ENCODE measurements at regions not wholly inside any gene's neighbourhood (a gene's known extent, or its start where the extent isn't known, plus 50 kb on each side); places are given as distances from the start of the nearest gene placed in this dataset.
A peak's percentile ranks its signal among the peaks of the same experiment; 100 is the strongest.

DNA sequence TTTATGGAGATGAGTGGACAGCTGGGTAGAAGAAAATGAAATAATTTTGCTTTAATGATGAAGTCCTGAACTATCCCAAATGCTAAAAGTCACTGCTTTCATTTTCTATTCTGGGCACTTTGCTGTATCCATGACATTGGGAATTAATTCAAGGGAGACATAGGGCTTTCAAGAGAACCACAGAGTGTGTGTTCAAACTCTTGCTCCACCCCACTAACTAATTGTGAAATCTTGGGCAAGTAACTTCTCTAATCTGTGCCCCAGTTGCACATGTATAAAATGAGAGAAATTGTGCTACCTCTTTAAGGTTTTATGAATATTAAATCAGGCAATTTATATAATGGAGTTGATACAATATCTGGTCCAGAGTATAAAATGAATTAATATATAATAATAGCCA, 1422.0 kb downstream of the ADGRL3 start:
- no peak for DNase-seq

GRCh38 chr4:62619971-62620370, 1419.8 kb downstream of the ADGRL3 start:
- DNase-seq = no peak

GRCh38 chr4:62618042-62618441, 1417.9 kb downstream of the ADGRL3 start:
- DNase-seq = no peak

DNA sequence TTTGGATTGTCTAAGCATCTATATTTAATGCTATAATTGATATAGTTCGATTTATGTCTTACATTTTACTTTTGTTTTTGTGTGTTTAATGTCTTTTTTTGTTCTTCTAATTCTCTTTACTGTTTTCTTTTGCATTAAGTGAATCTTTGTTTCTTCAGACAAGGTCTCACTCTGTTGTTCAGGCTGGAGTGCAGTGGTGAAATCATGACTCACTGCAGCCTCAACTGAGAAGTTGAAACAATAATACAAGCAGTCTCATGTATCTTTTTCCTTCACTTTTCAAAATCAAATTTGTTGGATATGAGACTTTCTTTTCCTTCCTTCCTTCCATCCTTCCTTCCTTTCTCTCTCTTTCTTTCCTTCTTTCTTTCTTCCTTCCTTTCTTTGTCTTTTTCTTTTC, 1401.6 kb downstream of the ADGRL3 start:
- DNase-seq = no peak

DNA sequence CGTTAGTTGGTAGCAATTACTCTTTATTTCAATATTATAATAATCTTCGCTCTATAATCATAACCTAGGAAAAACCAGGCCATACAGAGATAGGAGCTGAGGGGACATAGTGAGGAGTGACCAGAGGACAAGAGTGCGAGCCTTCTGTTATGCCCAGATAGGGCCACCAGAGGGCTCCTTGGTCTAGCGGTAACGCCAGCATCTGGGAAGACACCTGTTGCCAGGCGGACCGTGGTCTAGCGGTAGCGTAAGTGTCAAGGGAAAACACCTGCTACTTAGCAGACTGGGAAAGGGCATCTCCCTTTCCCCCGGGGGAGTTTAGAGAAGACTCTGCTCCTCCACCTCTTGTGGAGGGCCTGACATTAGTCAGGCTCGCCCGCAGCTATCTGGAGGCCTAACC, 1395.1 kb downstream of the ADGRL3 start:
- DNase-seq = peak in 1 of 2 experiments; percentile 2

- DNase-seq = no peak
These were observed 1391.6 kb downstream of the ADGRL3 start for GRCh38 chr4:62591756-62592155.

DNA sequence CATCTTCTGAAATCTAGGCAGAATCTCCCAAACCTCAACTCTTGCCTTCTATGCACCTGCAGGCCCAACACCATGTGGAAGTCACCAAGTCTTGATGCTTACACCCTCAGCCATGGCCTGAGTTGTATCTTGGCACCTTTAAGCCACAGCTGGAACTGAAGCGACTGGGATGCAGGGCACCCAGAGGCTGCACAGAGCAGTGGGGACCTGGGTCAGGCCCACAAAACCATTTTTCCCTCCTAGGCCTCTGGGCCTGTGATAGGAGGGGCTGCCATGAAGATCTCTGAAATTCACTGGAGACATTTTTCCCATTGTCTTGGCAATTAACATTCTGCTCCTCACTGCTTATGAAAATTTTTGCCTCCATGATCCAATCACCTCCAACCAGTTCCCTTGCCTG, 1388.5 kb downstream of the ADGRL3 start:
- no peak for DNase-seq

DNA sequence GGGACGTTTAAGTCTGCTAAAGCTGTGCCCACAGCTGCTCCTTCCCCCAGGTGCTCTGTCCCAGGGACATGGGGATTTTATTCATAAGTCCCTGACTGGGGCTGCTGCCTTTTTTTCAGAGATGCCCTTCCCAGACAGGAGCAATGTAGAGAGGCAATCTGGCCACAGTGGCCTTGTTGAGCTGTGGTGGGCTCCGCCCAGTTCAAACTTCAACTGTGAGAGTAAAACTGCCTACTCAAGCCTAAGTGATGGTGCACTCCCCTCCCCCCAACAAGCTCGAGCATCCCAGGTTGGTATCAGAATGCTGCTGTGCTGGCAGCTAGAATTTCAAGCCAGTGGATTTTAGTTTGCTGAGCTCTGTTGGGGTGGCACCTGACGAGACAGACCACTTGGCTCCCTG, 1371.4 kb downstream of the ADGRL3 start:
- no peak for DNase-seq

DNA sequence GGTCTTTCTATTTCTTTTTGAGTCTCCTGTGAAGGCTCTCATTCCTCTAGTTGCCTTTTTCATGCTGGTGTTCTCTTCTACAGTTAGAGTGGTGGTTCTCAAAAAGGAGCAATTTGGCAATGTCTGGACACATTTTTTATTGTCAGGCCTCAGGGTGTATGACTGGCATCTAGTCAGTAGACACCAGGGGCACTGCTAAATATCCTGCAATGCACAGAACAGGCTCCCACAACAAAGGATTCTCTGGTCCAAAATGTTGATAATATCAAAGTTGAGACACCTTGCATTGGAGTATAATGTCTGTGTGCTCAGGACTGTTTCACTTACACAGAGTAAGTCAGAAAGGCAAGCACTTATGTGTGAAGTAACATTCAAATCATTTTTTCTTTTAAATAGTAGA, 1360.7 kb downstream of the ADGRL3 start:
- DNase-seq = no peak

DNA sequence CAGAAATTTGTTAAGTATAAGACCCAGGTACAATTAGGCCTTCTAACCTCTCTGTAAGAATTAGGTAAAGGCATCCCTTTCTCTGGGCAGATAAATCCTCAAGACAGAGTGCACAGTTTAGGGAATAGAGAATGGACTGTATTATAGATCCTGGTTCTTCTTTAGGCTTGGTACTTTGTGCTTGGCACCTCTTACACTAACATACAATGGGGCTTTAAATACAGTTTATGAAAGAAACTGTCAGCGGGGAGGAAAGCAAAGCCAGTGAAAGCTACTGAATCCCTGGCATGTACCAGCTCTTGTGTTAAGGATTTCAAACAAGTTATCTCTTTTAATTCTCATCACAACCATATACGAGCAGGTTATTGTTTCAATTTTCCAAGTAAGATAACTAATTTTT, 1350.0 kb downstream of the ADGRL3 start:
- DNase-seq = no peak

DNA sequence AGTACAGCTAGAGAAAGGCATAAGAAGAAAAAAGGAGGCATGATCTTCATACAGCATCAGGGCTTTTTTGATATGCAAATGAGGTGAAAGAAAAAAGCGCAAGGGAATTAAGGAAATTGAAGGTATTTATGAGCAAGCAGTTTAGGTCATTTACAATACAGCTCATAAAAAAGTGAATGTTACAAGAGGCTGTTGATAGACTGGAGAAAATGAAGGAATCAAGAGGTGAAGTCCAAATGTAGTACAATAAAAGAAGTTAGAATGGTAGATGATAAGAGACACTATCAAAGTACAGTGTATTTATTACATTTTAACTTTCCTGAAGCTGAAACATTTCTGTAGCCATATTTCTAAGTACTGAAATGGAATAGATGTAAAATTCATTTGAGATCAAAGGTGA, 1349.5 kb downstream of the ADGRL3 start:
- no peak for DNase-seq

GRCh38 chr4:62548765-62549164, 1348.6 kb downstream of the ADGRL3 start:
- no peak for DNase-seq

DNA sequence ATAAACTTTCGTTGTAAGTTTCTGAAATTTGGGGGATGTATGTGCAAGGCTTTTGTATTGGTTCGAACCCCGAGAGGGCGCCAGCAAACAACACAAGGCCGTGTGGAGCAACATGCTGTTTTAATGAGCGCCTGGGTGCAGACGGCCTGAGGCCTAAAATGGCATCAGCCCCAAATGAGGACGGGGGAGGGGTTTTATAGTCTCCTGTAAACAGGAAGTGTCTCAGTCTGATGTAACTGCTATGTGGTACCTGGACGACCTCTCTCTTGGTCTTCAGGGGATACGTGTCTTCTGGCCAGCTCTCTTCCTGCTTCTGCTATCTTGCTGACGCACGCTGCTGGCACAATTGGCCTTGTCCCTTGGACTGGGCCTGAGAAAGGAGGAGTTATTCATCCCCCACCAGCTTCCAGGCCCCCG, 1348.0 kb downstream of the ADGRL3 start:
- no peak for DNase-seq

- no peak for DNase-seq
These were observed 1344.3 kb downstream of the ADGRL3 start for GRCh38 chr4:62544428-62544827.

GRCh38 chr4:62543002-62543401, 1342.9 kb downstream of the ADGRL3 start:
- no peak for DNase-seq

DNA sequence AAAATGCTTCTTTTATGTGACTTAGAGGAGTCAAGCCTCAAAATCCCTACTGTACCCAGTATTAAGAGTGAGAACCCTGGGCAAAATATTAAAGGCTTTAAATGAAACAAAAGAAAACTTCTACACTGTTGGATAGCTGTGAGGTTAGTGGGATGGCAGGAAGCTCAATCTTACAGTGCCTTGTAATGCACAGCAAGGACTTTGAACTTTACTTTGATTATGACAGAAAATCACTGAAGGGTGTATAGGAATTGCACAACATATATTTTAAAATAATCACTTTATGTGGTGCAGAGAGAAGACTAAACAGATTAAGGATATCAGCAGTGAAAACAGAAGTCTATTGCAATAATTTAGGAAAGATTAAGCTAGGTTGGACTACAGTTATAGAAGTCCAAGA, 1333.4 kb downstream of the ADGRL3 start:
- DNase-seq = no peak

- peak in 1 of 2 experiments; percentile 0 for DNase-seq
These were observed 1331.6 kb downstream of the ADGRL3 start for GRCh38 chr4:62531731-62532130.

DNA sequence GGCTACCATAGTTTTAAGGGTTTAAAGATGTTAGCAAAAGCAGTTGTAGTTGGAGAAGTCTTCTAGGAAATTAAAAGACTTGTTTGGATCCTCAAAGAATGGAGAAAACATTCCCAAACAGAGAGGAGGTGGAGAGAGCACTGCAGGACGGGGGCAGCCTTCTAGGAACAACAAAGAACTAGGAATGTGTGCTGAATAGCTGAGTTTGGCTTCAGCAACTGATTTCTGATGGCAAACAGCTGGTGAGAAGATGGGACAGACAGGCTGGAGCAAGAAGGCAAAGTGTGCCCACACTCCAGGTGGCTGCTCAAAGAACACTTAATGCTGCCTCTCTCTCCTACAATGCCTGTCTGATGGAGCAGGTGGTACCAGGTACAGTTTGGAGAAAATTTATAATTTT, 1331.1 kb downstream of the ADGRL3 start:
- no peak for DNase-seq

DNA sequence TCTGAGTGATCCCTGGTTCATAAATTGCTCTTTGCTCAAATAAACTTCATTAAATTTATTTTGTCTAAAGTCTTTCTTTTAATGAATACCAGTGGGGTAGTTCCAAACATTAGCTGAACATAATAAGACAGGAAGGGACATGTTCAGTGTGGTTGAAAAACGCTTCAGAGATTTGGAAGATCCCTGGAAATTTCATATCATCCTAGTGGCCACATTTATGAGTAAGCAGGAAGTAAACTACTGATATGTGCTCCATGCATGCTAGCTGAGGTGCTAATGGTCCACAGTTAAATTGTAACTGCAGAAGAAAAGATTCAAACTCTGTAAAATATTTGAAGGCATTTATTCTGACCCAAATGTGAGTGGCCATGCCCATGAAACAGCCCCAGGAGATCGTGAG, 1328.7 kb downstream of the ADGRL3 start:
- no peak for DNase-seq

DNA sequence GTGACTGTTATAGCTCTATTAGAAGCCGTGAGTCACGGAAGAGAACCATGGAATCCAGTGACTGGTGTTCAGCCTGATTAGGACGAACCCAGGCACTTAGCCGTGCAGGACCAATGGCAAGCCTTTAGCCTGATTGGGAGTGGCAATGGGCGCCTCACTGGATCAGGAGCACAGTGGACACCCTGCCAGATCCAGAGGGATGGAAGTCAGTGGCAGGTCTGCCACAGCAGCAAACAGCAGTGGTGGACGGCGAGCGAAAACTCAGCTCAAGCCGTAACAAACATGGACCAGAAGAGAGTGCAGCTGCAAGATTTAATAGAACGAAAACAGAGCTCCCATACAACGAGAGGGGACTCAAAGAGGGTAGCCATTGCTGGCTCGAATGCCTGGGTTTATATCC, 1326.5 kb downstream of the ADGRL3 start:
- DNase-seq = no peak

DNA sequence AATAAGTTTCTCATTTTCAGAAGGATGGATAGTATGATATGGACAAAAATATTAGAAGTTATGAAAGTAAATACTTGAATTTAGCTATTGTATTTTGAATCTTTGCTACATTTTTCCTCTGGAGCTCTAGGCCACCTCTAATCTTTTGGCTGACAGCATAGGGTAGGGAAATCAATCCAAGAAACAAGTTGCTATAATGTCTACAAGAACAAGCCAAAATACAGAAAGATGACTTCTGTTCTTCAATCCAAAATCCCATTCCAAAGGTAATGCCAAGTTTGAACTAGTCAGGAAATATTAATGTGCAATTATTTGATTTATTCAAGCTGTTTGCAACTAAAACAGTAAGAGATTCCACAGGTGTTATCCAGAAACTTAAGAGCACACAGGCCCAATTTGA, 1323.1 kb downstream of the ADGRL3 start:
- no peak for DNase-seq

DNA sequence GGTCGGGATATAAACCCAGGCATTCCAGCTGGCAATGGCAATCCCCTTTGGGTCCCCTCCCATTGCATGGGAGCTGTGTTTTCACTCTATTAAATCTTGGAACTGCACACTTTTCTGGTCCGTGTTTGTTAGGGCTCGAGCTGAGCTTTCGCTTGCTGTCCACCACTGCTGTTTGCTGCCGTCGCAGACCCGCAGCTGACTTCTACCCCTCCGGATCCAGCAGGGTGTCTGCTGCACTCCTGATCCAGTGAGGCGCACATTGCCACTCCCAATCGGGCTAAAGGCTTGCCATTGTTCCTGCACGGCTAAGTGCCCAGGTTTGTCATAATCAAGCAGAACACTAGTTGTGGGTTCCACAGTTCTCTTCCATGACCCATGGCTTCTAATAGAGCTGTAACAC, 1322.1 kb downstream of the ADGRL3 start:
- no peak for DNase-seq

GRCh38 chr4:62517716-62518115, 1317.6 kb downstream of the ADGRL3 start:
- DNase-seq = no peak

GRCh38 chr4:62513306-62513705, 1313.2 kb downstream of the ADGRL3 start:
- no peak for DNase-seq

GRCh38 chr4:62512271-62512670, 1312.1 kb downstream of the ADGRL3 start:
- DNase-seq = no peak

- no peak for DNase-seq
These were observed 1310.1 kb downstream of the ADGRL3 start for GRCh38 chr4:62510228-62510627.
